Stimulated activated CD4-positive, alpha-beta T cell treated with anti-CD3 and anti-CD28 coated beads, TNF-alpha, amount 100 ng/mL, for 4 hours (primary cell): ENCODE measurements at regions not wholly inside any gene's neighbourhood (a gene's known extent, or its start where the extent isn't known, plus 50 kb on each side); places are given as distances from the start of the nearest gene placed in this dataset.
"Not testable (repeated sequence)": the region's sequence is repeated elsewhere in the genome, so short reads cannot be mapped to it uniquely, and the experiment has no call there.

Experiments used
- DNase-seq, 3 experiments: peaks; one replicate each; pipeline ENCODE4 v3.0.0-alpha.2; 2020; ENCODE audit warnings: low read depth in 3 of 3

DNA sequence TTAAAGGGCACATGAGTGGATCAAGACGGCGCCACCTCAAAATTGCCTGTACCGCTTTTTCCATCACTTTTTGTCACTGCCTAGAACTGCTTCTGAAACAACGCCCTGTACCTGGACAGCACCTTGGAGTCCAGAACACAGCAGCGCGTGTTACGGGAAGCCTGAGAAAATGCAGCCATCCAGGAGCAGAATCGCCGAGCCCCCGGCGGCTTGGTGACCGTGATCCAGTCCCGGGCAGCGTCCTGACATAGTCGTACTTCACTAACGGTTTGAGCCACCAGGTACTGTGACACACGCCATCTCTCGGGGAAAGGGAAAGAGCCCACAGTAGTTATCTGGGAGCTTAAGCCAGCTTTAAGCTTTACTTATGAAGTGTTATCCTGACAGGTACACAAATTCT is 168.9 kb upstream of the SALL3 start:
- DNase-seq, result no peak

DNA sequence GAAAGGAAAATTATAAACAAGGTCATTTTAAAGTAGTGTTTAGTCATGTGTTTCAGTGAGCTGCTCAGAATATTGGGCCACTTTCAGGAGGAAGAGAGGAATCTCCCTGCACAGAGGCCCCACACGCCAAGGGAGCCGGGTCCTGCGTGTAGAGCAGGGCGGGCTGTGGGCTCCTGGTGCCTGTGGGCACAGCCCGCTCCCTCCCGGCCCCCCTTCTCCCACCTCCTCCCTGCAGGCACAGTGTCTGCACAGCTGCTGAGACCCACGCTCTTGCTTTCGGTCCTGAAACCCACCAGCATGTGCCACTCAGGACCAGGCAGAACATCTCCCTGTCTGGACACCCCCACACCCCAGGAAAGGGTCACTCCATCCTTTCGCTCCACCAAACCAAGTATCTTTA is 167.6 kb upstream of the SALL3 start:
- DNase-seq, result no peak

DNA sequence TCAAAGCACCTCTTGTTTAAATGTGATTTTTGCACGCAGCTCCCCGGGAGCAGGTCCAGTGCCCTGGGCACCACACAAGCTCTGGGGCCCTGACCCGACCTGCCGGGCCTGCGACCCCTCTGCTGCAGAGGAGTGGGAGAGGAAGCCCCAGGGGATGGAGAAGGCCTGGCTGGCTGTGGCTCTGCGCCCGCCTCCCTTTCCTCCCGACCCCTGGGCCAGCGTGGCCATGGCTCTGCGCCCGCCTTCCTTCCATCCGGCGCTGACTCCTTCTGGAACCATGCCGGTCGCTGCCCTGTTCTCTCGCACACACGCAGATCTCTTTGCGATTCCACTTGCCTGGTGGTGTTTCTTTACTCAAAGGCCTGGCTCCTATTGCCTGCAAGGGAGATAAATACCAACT is 166.5 kb upstream of the SALL3 start:
- DNase-seq, result no peak

DNA sequence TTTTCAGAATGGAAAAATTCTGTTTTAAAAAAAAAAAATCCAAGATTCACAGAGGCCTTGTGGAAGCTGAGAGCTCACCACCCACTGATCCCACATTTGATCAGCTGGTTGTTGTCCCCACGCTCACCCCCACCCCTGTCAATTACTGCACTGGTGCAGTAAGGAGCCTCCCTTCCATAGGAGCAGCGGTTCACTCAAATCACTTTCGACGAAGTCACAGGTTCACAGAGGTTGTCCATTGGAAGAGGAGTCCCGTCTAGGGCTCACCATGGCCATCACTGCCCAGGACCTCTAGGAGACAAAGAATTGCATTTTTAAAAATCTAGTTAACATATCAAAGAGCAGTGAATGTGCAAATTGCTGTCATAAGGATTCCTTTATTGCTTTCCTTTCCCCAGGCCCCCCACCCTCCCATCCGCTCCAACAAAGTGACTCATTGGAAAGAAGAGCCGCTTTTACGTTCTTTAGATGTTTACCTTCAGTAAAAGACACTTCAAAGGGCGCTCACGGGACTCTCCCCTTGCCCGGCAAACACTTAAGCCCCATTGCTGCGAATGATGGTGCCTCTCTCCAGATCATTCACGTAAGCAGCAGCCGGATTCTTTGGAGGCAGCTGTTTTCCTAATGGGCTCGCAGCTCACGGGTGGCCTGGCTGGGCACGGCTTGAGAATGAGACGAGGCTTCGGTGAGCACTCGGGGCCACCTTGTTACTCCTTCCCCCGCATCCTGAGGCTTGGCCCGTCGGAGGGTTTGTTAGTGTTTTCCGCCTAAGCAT is 165.5 kb upstream of the SALL3 start:
- DNase-seq, result no peak

DNA sequence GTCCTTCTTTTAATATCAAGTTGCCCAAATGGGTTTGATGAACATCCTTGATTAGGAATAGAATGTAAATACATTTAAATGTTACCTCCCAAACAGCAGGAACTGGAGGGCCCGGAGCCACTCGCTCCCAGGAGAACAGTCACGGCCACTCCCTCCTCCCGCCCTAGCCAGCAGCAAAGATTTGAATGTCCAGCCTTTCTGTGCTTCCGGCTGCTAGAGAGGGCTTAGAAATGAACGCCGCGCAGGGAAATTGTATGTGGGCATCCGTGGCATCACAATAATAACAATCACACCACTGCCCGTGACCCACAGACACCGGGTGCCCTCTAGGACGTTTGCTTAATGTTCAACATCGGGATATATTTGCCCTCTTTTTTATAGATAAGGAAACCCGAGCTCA is 164.9 kb upstream of the SALL3 start:
- no peak for DNase-seq

DNA sequence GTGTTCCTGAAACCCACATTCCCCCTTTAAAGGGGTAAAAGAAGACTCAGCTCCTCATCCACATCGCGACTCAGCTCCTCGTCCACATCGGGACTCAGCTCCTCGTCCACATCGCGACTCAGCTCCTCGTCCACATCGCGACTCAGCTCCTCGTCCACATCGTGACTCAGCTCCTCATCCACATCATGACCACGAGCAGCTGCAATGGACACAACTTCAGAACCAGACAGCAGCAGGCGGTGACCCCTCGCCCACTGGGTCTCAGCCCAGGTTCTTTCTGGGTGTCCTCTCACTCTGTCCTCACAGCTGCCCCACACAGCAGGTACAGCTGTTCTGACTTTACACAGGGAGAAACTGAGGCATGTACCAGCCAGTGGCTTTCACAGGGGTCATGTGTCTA is 163.5 kb upstream of the SALL3 start:
- no peak for DNase-seq

DNA sequence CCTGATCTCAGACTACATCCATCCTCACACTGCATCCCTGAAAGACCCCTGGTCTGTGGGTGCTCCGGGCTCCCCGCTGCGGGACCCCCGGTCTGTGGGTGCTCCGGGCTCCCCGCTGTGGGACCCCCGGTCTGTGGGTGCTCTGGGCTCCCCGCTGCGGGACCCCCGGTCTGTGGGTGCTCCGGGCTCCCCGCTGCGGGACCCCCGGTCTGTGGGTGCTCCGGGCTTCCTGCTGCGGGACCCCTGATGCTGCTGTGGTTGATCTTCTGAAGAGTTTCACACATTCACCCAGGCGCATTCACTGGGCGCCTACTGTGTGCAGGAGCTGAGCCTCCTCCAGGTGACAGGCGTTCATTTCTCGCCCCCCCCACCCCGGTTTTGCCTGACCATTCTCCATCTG is 162.7 kb upstream of the SALL3 start:
- no peak for DNase-seq

DNA sequence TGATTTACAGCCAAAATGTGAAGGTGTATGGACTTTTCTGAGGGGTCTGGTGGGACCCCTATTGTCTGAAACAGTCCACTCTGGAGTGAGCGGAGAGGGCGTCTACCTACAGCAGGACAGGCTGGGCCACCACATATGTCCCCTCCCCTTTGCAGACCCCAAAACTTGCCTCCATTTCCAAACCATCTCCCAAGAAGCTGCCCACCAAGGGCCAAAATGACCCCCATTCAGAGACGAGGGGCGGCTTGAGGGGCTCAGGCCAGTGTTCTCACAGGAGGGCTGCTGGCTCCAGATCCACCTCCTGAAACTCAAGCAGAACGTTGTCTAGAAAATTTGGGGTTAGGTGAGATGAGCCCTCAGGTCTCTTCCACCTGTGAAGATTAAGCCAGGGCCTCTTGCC is 161.1 kb upstream of the SALL3 start:
- no peak for DNase-seq

DNA sequence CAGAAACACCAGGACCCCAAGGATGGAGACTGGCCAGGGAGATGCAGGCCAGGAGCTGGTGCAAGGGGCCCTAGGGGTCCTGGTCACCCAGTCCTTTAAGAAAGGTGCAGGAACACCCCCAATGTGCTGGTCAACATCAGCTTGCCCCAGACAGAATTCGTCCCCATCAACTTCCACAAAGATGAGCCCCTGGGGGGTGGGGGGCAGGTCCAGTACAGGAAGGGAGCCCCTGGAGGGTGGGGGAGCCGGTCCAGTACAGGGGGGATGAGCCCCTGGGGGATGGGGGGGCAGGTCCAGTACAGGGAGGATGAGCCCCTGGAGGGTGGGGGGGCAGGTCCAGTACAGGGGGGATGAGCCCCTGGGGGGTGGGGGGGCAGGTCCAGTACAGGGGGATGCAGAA is 160.7 kb upstream of the SALL3 start:
- DNase-seq, result no peak

DNA sequence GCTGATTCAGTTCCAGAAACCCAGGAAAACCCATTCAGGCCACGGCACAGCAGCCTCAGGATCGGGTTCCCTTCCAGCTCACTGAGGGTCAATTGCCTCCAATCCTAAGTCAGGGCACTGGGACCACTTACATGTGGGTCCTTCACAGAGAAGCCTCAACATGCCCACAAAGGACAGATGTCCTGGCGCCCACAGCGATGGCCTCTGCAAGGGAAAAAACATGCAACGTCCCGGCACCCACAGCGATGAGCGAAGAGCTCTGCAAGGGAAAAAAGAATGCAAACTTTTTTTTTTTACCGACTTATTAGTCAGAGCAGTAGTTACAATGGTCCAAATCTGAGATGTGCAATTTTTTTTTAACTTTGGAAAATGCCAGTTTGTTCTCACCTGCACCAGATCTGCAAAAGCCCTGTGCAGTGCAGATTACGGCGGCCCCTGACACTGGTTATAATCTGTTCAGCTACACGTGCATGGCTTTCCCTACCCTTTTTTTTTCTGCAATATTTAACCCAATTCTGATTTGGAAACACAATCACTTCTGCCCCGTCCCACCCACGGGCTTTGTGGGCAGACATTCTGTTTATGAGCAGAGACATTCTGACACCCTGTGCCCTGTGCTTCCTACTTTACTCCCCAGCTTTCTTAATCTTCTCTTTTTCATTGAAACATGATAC is 159.3 kb upstream of the SALL3 start:
- no peak for DNase-seq

DNA sequence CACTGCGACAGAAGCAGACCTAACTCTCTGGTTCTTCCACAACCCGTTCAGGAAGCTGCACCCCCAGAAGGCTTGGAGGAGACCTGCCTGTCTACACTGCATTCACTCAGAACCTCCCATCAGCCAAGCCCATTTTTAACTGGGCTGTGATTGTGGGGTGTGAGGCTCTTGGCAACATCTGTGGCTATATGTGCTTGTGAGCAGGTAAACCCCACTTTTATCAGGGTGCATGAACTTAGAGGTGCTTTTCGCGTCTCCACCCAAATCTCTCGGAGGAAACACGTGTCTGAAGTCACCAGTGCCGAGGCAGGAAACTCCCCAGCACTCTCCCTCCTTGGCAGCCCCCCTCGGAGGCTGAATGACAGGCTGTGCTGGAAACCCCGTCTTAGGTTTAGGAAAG is 158.2 kb upstream of the SALL3 start:
- no peak for DNase-seq

DNA sequence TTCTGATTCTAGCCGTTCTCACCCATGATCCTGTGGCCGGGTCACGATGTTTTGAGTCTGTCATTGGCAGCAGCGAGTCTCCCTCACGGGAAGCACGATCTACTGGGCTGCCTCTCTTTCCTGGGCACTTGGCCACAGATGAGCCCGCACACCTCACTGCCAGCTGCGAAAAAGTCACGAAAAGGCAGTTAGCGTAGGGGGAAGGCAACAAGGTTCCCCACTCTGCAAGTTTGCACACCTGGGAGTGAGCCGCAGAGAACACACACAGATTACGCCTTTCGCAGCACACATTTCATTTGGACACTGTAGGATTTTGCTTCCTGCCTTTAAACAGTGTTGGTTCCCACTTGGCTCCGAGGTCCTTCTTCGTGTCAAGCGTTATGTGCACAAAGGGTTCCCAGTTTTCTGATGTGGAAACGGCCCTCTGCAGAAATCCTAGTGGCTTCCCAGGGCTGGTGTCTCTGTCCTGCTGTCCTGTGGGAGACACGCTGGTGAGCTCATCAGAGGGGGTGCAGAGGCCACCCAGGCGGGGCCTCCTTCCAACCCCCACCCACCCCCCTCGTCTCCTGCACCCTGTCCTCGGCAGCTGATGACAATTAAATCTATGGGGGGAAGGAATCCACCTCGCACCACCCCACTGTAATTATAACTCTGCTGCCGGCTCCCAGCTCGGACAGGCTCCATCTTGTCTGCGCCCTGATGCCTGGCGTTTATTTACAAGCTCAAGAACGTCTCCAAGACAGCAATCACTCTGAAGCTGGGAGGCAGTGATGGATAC is 157.3 kb upstream of the SALL3 start:
- DNase-seq, result no peak

DNA sequence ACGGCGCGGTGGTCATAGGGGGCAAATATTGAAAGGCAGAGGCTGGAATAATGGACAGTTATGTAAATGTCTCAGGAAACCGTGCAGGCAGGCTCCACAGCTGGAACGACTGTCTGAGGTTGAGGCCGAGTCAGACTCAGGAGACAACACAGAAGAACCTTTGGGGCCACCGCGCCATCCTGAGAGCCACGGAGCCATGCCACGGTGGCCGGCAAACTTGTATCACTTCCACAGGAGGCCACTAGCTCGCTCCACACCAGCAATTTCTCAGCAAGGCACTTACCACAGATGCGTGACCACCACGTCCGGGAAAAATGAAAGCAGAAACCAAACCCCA is 156.7 kb upstream of the SALL3 start:
- DNase-seq, result no peak

DNA sequence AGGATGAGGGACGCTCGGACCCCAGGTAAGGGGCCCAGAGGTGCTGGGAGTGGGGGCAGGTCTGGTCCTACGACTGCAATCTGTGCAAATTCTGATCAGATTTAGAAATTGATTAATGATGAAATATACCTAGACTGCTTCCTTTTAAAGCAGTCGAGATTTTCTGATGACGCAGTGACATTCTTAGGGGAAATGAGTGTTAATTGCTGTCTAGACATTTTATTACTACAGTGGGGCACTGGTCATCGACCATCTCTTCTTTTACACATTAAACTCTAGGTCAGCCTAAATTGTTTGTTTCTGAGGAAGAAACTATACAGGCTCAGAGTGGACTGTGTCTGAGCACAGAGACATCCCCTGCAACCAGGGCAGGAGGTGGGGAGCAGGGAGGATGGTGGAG is 154.4 kb upstream of the SALL3 start:
- DNase-seq, result no peak

DNA sequence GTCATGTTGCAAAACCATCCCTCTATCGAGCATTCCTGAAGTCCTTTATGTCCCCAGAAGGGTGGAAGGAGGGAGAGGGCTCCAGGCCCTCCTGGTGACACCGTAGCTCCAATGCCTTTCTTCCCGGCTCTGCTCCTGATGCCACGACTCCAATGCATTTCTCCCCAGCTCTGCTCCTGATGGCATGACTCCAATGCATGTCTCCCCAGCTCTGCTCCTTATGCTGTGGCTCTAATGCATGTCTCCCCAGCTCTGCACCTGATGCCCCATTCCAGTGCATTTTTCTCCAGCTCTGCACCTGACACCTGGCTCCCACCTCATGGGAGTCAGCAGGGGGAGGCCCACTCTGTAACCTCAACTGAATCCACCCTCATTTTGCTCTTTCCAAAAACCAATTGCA is 153.0 kb upstream of the SALL3 start:
- DNase-seq, result no peak

DNA sequence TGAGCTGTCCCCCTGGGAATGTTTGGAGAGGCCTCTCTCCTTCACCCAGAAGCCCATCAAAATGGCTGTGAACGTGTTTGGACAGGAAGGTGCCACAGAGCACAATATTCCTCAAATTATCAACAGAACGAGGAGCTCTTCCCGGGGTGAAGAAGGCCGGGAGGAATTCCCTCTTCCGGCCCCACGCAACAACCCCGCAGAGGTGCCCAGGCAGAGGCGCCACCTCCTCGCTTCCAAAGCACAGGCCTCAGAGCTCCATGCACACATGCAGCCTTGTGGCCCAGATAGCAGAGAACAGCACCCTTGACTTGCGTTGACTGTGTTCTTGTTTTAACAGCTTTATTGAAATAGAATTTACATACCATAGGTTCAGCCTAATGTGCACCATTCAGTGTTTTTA is 152.5 kb upstream of the SALL3 start:
- DNase-seq, result no peak

DNA sequence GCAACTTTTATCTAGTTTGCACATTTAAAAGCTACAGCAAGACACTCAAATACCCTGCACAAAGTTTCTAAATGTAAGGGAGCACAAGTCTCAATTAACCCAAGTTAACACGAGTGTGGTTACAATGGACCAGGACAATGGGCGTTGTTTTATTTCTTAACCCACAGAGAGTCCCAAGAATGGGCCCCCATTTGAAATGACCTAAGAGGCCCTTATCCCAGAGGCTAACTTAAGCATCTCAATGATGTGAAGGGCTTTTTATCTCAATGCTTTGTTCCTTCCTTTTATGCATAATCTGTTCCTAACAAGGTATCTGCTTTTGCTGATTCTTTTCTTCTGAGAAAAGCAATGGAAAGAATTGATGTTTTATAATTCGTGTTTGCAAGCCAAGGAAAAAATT is 151.5 kb upstream of the SALL3 start:
- no peak for DNase-seq

DNA sequence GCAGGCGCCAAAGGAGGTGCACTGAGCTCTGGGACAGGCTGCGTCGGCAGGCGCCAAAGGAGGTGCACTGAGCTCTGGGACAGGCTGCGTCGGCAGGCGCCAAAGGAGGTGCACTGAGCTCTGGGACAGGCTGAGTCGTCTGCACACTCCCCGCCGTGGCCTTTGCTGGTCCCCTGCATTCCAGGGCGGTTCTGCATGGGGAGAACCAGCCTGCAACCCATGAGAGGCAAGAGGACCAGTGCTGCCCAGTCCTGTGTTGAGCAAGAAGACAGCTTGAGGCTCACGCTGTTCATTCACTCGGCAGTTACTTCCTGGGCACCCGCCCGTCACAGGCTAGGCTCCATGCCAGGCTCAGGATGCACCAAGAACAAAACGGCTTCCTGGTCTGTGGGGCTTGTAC is 150.6 kb upstream of the SALL3 start:
- DNase-seq, result not testable (repeated sequence)

DNA sequence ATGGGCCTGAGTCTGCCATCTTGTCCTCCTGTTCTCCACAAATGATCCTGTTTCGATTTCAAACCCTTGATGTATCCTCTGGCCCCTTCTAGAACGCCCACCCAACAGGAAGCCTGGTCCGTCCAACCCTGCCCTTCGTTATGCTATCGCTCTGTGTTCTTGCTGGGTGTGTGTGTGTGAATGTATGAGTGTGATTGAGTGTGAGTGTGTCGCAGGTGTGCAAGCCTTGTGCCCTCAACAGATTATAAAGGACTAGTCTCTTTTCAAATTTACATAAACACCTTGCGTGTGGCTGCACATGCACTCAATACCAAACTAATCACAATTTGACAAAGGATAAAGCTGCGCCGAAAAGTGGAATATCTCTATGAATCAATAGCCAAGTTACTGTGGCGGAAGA is 149.5 kb upstream of the SALL3 start:
- no peak for DNase-seq

DNA sequence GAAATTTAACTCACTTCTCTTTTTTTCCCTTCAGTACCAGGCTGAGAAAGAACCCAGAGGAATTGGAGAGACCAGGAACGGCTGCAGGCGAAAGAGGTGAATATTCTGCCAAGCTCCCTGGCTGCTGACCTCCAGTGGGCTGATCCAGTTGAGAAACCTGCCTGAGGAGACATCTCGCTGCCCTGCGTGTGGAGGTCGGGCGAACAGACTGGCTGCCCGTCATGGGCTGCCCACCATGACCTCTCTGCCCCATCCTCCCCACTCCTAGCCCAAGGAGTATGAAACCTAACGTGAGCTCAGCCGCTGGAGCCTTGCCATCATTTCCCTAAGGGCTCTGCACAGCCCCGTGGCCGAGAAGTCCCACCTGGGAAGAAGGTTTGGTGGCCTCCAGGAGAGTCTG is 148.8 kb upstream of the SALL3 start:
- DNase-seq, result no peak

DNA sequence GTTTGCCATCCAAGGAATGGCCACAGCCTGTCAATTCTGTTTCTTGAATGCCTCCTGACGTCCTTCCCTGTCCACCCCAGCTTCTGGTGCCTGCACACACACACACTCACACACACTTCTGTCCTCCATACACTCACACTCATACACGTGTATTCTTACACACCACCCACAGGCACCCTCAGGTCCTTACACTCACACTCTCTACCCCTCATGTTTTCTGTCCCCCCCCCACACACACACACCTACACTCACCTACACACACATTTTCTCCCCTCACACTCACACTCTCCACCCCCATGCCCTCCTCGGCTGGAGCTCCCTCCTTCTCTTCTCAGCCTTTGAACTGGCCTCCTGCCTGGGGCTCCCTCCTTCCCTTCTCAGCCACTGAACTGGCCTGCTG is 148.0 kb upstream of the SALL3 start:
- no peak for DNase-seq

DNA sequence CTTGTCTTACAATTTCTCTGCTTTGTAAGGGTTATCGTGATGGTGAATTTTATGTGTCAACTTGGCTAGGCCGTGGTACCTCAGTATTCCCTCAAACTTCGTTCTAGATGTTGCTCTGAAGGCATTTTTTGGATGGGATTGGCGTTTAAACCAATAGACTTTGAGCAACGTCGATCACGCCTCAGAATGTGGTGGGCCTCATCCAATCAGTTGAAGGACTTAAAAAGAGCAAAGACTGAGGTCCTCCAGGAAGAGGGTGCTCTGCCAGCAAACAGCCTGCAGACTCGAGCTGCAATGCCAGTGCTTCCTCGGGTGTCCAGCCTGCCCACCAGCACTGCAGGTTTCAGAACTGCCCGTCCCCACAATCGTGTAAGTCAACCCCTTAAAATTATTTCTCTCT is 145.8 kb upstream of the SALL3 start:
- DNase-seq, result no peak

DNA sequence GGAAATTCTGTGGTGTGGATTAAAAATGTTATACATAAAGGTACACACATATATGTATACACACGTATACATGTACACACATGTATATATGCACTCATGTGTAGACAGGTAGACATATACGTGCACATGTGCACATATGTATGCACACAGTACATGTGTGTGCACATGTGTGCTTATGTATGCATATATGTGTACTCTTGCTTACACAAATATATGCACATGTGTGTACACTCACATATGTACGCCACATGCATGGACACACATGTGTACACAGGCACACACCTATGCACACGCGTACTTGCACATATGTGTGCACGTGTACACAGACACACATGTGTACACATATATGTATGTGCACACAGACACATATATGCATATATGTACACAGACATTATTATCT is 142.8 kb upstream of the SALL3 start:
- no peak for DNase-seq
